Vagina (tissue), 2 donors: ENCODE measurements at regions not wholly inside any gene's neighbourhood (a gene's known extent, or its start where the extent isn't known, plus 50 kb on each side); places are given as distances from the start of the nearest gene placed in this dataset.

Source experiments
- POLR2A ChIP-seq, 2 donors: fragments of 450-650 bp; IDR thresholded peaks; one replicate each; pipeline ENCODE4 v1.6.1; 2017; ENCODE audit warnings: antibody characterized with exemption in 2 of 2, mild to moderate bottlenecking in 2 of 2, moderate library complexity in 2 of 2
- POLR2AphosphoS5 ChIP-seq, 2 donors: sonication (generic); formaldehyde crosslinking; IDR thresholded peaks; one replicate each; pipeline ENCODE4 v1.9.0; 2017; ENCODE audit warnings: antibody characterized with exemption in 2 of 2, mild to moderate bottlenecking in 2 of 2, low read depth in 1 of 2; ENCODE audit not compliant: insufficient read depth in 1 of 2
- TF ChIP-seq, protein P1 (sequence below), 3 experiments: fragments of 450-650 bp in 2 of 3; fragments of 200-600 bp in 1 of 3; sonication (generic) in 1 of 3; IDR thresholded peaks; one replicate each; pipeline ENCODE4 v1.5.1; 2017 to 2019; ENCODE audit warnings: antibody characterized with exemption in 3 of 3, mild to moderate bottlenecking in 2 of 3, moderate library complexity in 2 of 3

DNA sequence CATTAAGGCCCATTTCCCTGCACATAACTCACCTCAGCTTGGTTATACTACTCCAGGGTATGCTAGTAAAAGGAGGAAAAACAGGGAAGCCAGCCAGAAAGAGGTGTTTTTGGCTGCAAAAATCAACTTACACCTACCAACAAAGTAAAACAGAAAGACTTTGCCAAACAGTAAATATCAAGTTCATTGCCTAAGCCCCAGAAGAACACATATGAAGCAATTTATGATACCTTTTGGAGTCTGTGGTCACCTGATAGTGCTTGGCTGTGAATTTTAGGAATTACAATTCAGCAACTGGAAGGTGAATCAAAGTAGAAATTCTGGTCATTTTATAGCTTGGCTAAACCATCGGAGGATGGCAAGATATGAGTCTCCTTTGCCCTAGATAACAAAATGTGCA is 463.7 kb upstream of the CLINT1 start:
- TF ChIP-seq, protein P1, sequence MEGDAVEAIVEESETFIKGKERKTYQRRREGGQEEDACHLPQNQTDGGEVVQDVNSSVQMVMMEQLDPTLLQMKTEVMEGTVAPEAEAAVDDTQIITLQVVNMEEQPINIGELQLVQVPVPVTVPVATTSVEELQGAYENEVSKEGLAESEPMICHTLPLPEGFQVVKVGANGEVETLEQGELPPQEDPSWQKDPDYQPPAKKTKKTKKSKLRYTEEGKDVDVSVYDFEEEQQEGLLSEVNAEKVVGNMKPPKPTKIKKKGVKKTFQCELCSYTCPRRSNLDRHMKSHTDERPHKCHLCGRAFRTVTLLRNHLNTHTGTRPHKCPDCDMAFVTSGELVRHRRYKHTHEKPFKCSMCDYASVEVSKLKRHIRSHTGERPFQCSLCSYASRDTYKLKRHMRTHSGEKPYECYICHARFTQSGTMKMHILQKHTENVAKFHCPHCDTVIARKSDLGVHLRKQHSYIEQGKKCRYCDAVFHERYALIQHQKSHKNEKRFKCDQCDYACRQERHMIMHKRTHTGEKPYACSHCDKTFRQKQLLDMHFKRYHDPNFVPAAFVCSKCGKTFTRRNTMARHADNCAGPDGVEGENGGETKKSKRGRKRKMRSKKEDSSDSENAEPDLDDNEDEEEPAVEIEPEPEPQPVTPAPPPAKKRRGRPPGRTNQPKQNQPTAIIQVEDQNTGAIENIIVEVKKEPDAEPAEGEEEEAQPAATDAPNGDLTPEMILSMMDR (IDR thresholded peaks at IDR 0.05): no peak
- TF ChIP-seq POLR2A (IDR thresholded peaks at IDR 0.05): no peak
- TF ChIP-seq POLR2AphosphoS5 (IDR thresholded peaks at IDR 0.05; ENCODE audit: insufficient read depth in 1 of 2, low read depth in 1 of 2): no peak
